ENCODE measurements at regions not wholly inside any gene's neighbourhood (a gene's known extent, or its start where the extent isn't known, plus 50 kb on each side); places are given as distances from the start of the nearest gene placed in this dataset.
A peak's percentile ranks its signal among the peaks of the same experiment; 100 is the strongest.

GRCh38 chr7:101712652-101713051, 83.6 kb upstream of the MYL10 start:
- no peaks in the 10 kb centered on the region for H3K36me3 ChIP-seq
- no peaks in the 10 kb centered on the region for H4K20me1 ChIP-seq (ENCODE audit: low read depth)
- no peaks in the 10 kb centered on the region for H3K9me3 ChIP-seq (ENCODE audit: low read depth)
- H3K27ac ChIP-seq, result no peak overlapping the region
- Mint-ChIP-seq H3K36me3 (no peaks in the 10 kb centered on the region), H3K9me3 (no peaks in the 10 kb centered on the region), H3K27me3 (ENCODE audit: insufficient read depth, low read depth) (peaks cover 8% of the 10 kb centered on the region), H3K4me3 (no peak overlapping the region), H3K27ac (no peak overlapping the region), H3K4me1 (peaks cover 7% of the 10 kb centered on the region)
- no peak overlapping the region for H3K9ac ChIP-seq
- no peak overlapping the region for H3K4me3 ChIP-seq
- TF ChIP-seq EZH2phosphoT487 (IDR thresholded peaks at IDR 0.05) (no peak), CTCF (IDR thresholded peaks at IDR 0.05) (no peak), EZH2 (IDR thresholded peaks at IDR 0.05) (no peak)
- peaks cover 1% of the 10 kb centered on the region for H3K4me1 ChIP-seq
- DNase-seq (ENCODE audit: low spot score), result no peak
- H3K4me2 ChIP-seq, result no peak overlapping the region
- no peak overlapping the region for H2AFZ ChIP-seq (replicated peaks)
- no peaks in the 10 kb centered on the region for H3F3A ChIP-seq (ENCODE audit: low read depth)
- no peaks in the 10 kb centered on the region for H3K27me3 ChIP-seq
- no peaks in the 10 kb centered on the region for H3K79me2 ChIP-seq (ENCODE audit: low read depth)

- Histone ChIP-seq H3K79me2 (ENCODE audit: low read depth) (no peaks in the 10 kb centered on the region), H3K4me1 (peaks cover 3% of the 10 kb centered on the region), H3K9me3 (ENCODE audit: low read depth) (no peaks in the 10 kb centered on the region), H2AFZ (replicated peaks) (no peak overlapping the region), H3K27me3 (no peaks in the 10 kb centered on the region), H3K9ac (no peak overlapping the region), H4K20me1 (ENCODE audit: low read depth) (no peaks in the 10 kb centered on the region), H3K27ac (no peak overlapping the region), H3K36me3 (no peaks in the 10 kb centered on the region), H3F3A (ENCODE audit: low read depth) (no peaks in the 10 kb centered on the region), H3K4me3 (no peak overlapping the region), H3K4me2 (no peak overlapping the region)
- no peak for DNase-seq (ENCODE audit: low spot score)
- H3K4me3 Mint-ChIP-seq, result no peak overlapping the region
- no peaks in the 10 kb centered on the region for H3K36me3 Mint-ChIP-seq
- H3K27ac Mint-ChIP-seq, result no peak overlapping the region
- TF ChIP-seq EZH2 (IDR thresholded peaks at IDR 0.05) (no peak), EZH2phosphoT487 (IDR thresholded peaks at IDR 0.05) (no peak), CTCF (IDR thresholded peaks at IDR 0.05) (no peak)
- H3K9me3 Mint-ChIP-seq, result no peaks in the 10 kb centered on the region
- H3K27me3 Mint-ChIP-seq (ENCODE audit: insufficient read depth, low read depth), result peaks cover 11% of the 10 kb centered on the region
- H3K4me1 Mint-ChIP-seq, result peaks cover 8% of the 10 kb centered on the region
These were observed 85.0 kb upstream of the MYL10 start for GRCh38 chr7:101714097-101714496.

- H3K36me3 Mint-ChIP-seq, result no peaks in the 10 kb centered on the region
- no peaks in the 10 kb centered on the region for H3K36me3 ChIP-seq
- H3K9me3 ChIP-seq (ENCODE audit: low read depth), result no peaks in the 10 kb centered on the region
- no peak overlapping the region for H3K27ac ChIP-seq
- H3K9me3 Mint-ChIP-seq, result no peaks in the 10 kb centered on the region
- TF ChIP-seq EZH2 (IDR thresholded peaks at IDR 0.05) (no peak), CTCF (IDR thresholded peaks at IDR 0.05) (no peak), EZH2phosphoT487 (IDR thresholded peaks at IDR 0.05) (no peak)
- no peaks in the 10 kb centered on the region for H3K79me2 ChIP-seq (ENCODE audit: low read depth)
- H3K27me3 ChIP-seq, result no peaks in the 10 kb centered on the region
- H3K27ac Mint-ChIP-seq, result peak overlapping the region; percentile 94
- H3K4me1 Mint-ChIP-seq, result peaks cover 8% of the 10 kb centered on the region
- H2AFZ ChIP-seq (replicated peaks), result no peak overlapping the region
- H3K4me3 ChIP-seq, result no peak overlapping the region
- no peak overlapping the region for H3K4me2 ChIP-seq
- H3K27me3 Mint-ChIP-seq (ENCODE audit: insufficient read depth, low read depth), result peaks cover 10% of the 10 kb centered on the region
- peaks cover 3% of the 10 kb centered on the region for H3K4me1 ChIP-seq
- no peaks in the 10 kb centered on the region for H4K20me1 ChIP-seq (ENCODE audit: low read depth)
- H3K9ac ChIP-seq, result no peak overlapping the region
- no peaks in the 10 kb centered on the region for H3F3A ChIP-seq (ENCODE audit: low read depth)
- no peak overlapping the region for H3K4me3 Mint-ChIP-seq
- no peak for DNase-seq (ENCODE audit: low spot score)
These were observed 88.7 kb upstream of the MYL10 start for GRCh38 chr7:101717628-101718357.
